GM11168 (cell line): ENCODE measurements at regions not wholly inside any gene's neighbourhood (a gene's known extent, or its start where the extent isn't known, plus 50 kb on each side); places are given as distances from the start of the nearest gene placed in this dataset.
"Not testable (repeated sequence)": the region's sequence is repeated elsewhere in the genome, so short reads cannot be mapped to it uniquely, and the experiment has no call there.

Source experiments
- in situ Hi-C: fragments of 300-500 bp; cut with MboI; formaldehyde crosslinking; loops from one replicate; pipeline ENCODE4 v1.12.0; 2022; ENCODE audit warnings: low sequenced_read_pairs; ENCODE audit not compliant: unreplicated experiment

DNA sequence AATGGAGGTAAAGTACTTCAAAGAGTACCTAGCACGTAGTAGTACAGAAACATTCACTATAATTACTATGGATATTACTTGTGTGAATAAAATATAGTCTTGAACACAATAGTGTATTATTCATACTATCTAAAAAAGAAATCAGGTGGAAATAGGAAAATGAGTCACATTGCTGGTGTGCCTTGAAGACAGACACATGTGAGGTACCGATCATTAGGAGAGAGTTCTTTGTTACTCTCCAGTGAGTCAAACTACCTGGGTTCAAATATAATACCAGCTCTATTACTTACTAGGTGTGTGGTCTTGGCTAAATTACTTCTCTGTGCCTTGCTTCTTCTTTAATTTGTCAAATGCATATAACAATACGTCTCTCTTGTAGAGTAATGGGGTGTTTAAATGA, 50.8 kb upstream of the BEND6 start:
- in situ Hi-C loops, result loop anchor here (10.0 kb wide), 2 partner anchors 121 to 411 kb away; partner anchors contain the start of gene PRIM2

- in situ Hi-C loops, result loop anchor here (10.0 kb wide), 2 partner anchors 122 to 412 kb away; partner anchors contain the start of gene PRIM2
Measured at GRCh38 chr6:56902641-56903464, 52.1 kb upstream of the BEND6 start.

GRCh38 chr6:56900784-56901183, 54.1 kb upstream of the BEND6 start:
- in situ Hi-C loops, result loop anchor here (10.0 kb wide), 2 partner anchors 124 to 414 kb away; partner anchors contain the start of gene PRIM2

- in situ Hi-C loops, result loop anchor here (10.0 kb wide), 2 partner anchors 125 to 415 kb away; partner anchors contain the start of gene PRIM2
Measured at GRCh38 chr6:56899753-56900152, 55.2 kb upstream of the BEND6 start.

DNA sequence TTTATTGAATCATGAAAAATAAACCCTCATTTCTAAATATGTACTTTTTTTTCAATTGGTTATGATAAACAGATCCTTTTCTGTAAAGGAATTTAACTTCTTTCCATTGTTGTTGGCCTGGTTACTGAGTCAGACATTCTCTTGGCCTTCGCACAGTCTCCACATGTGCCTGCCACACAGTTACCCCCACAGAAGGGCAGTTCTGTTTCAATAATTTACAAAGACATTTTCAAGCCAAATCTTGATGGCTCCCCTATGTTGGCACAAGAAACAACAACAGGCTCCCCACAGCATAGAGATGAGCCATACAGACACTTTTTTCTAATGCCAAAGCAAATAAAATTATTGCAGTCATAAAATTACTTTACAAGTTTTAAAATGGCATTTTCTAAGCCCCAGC, 55.6 kb upstream of the BEND6 start:
- in situ Hi-C loops, result no loop called here

- in situ Hi-C loops, result no loop called here
Measured at GRCh38 chr6:56897789-56898529, 56.9 kb upstream of the BEND6 start.

- in situ Hi-C loops, result no loop called here
Measured at GRCh38 chr6:56891754-56892153, 63.2 kb upstream of the BEND6 start.

DNA sequence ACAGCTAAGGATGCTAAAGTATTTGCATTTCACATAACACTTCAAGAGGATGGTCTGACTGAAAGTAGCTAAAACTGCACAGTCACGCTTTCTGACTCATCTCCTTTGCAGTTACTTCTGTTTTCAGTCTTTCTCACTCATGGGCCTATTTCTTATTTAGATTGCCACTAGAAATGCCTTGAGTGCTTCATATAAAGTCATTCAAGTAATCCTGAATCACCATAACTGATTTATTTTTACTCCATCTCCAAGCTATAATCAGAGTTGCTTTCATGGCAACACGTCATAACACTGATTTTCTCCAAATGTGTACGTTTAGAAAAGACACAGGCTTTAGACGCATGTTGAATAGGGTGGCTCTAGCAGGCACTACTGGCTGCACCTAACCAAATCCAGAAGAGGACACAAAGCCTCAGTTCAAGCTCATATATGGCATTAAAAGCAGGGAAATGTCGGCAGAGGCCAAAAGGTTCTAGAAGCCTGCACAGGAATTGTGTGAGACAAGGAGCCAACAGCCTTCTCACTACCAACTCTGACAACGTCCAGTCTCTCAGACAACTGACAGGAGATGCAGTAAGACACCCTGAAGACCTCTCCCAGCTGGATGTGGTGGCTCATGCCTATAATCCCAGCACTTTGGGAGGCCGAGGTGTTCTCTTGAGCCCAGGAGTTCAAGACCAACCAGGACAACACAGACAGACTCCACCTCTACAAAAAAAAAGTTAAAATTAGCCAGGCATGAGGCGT, 64.1 kb upstream of the BEND6 start:
- in situ Hi-C loops, result no loop called here

GRCh38 chr6:56890066-56890465, 64.8 kb upstream of the BEND6 start:
- in situ Hi-C loops, result no loop called here

DNA sequence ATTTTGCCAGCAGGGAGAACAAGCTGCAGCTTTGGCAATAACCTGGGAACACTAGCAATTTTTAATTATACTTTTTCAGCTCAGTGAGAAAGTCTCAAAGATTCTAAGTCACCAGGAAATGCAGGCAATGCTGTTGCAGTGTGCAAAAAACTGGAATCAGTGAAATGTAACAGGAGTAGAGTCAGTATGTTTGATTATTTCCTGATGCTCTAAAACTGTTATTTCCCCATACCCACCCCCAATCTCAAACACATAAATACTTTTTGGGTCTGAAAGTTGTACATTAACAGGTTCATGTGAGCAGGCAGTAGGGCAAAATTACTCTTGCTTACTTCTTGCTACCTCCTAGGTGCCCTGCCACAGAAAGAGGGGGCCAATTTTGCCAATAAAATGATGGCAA, 65.4 kb upstream of the BEND6 start:
- in situ Hi-C loops, result no loop called here

DNA sequence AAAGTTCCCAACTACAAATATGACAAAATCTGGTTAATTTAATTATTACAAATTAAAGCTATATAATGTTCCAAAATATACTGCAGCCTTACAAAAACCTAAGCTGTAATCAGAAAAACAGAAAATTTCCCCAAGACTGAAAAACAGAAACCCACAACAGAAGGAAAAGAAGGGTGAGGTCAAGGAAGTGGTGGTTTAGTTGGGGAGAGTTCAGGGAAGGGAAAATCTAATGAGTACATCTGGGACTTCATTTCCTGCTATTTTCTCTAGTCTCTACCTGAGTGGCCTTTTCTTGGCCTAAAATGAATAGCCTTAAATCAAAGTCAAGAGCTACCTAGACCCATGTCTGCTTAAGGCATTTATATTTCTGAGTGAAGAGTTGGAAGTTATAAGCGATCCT, 66.2 kb upstream of the BEND6 start:
- in situ Hi-C loops, result no loop called here

- in situ Hi-C loops, result no loop called here
Measured at GRCh38 chr6:56887086-56887485, 67.8 kb upstream of the BEND6 start.

- in situ Hi-C loops, result no loop called here
Measured at GRCh38 chr6:56877922-56878321, 77.0 kb upstream of the BEND6 start.

- in situ Hi-C loops, result no loop called here
Measured at GRCh38 chr6:56875961-56876360, 78.9 kb upstream of the BEND6 start.

DNA sequence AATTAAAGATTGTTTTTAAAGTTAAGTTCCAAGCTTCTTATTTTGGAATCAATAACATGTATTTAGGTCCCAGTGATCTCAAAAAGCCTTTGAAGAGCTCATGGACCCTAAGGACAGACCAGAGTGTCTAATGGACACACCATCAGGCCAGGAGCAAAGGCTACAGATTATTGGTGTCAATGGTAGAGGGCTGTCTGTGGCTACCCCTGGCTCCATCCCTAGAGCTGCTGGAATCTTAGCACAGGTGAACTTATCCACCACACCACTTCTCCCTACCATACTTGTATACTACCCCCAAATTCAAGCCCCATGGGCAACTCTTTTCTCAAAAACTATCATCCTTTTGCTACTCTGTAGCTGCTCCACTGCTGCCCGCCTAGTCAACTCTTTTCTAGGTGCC, 79.4 kb upstream of the BEND6 start:
- in situ Hi-C loops, result no loop called here

DNA sequence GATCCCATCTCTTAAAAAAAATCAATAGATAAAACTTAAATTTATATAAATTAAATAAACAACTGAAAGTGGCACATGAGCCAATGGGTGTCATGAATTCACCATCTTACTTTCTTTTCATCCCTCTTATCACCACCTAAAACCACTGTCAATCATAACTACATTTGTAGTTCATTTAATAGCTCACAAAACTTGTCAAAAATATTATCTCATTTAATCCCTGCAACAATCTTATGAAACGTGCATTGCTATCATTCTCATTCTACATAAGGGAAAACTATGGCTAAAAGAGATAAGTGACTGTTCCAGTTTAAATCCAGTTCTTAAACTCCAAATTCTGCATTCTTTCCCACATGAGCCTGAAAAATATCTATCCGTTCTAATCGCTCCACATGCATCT, 80.6 kb upstream of the BEND6 start:
- in situ Hi-C loops, result no loop called here

- in situ Hi-C loops, result not testable (repeated sequence)
Measured at GRCh38 chr6:56870053-56870452, 84.9 kb upstream of the BEND6 start.

GRCh38 chr6:56869346-56869745, 85.6 kb upstream of the BEND6 start:
- in situ Hi-C loops, result no loop called here

- in situ Hi-C loops, result no loop called here
Measured at GRCh38 chr6:56868687-56869086, 86.2 kb upstream of the BEND6 start.

- in situ Hi-C loops, result no loop called here
Measured at GRCh38 chr6:56866917-56867522, 87.9 kb upstream of the BEND6 start.
